ENCODE measurements at regions not wholly inside any gene's neighbourhood (a gene's known extent, or its start where the extent isn't known, plus 50 kb on each side); places are given as distances from the start of the nearest gene placed in this dataset.

DNA sequence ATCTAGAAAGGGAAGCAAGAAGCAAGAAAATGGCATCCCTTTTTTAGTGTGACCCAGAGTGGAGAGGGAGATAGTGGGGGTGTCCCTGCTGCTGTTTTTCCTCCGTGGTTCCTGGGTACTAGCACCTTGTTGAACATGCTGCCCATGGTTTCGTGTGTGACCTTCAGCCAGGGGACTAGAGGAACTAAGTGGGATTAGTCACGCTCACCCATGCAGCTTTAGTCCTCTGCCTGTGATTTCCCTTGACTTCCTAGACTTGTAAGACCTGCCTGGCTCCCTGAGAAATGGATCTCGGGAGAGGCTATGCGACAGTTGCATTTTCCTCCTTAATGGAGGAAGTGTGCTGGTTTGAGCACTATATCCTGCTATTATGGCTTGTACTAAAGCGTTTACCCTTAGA is 471.4 kb downstream of the DCDC2C start:
- DNase-seq (ENCODE audit: low spot score): no peak
- H3K4me3 Mint-ChIP-seq: no peak overlapping the region
- Histone ChIP-seq H3K4me2 (no peak overlapping the region), H3K4me1 (no peaks in the 10 kb centered on the region), H3K9ac (no peak overlapping the region), H4K20me1 (ENCODE audit: low read depth) (no peaks in the 10 kb centered on the region), H3K9me3 (ENCODE audit: low read depth) (no peaks in the 10 kb centered on the region), H2AFZ (replicated peaks) (no peak overlapping the region), H3F3A (ENCODE audit: low read depth) (no peaks in the 10 kb centered on the region), H3K36me3 (peaks cover 8% of the 10 kb centered on the region), H3K79me2 (ENCODE audit: low read depth) (no peaks in the 10 kb centered on the region), H3K4me3 (no peak overlapping the region), H3K27me3 (no peaks in the 10 kb centered on the region), H3K27ac (no peak overlapping the region)
- peaks cover 39% of the 10 kb centered on the region for H3K9me3 Mint-ChIP-seq
- H3K27me3 Mint-ChIP-seq (ENCODE audit: insufficient read depth, low read depth): peaks cover 2% of the 10 kb centered on the region
- no peaks in the 10 kb centered on the region for H3K36me3 Mint-ChIP-seq
- no peaks in the 10 kb centered on the region for H3K4me1 Mint-ChIP-seq
- no peak overlapping the region for H3K27ac Mint-ChIP-seq
- TF ChIP-seq EZH2 (IDR thresholded peaks at IDR 0.05): no peak
- TF ChIP-seq, protein P1, sequence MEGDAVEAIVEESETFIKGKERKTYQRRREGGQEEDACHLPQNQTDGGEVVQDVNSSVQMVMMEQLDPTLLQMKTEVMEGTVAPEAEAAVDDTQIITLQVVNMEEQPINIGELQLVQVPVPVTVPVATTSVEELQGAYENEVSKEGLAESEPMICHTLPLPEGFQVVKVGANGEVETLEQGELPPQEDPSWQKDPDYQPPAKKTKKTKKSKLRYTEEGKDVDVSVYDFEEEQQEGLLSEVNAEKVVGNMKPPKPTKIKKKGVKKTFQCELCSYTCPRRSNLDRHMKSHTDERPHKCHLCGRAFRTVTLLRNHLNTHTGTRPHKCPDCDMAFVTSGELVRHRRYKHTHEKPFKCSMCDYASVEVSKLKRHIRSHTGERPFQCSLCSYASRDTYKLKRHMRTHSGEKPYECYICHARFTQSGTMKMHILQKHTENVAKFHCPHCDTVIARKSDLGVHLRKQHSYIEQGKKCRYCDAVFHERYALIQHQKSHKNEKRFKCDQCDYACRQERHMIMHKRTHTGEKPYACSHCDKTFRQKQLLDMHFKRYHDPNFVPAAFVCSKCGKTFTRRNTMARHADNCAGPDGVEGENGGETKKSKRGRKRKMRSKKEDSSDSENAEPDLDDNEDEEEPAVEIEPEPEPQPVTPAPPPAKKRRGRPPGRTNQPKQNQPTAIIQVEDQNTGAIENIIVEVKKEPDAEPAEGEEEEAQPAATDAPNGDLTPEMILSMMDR (IDR thresholded peaks at IDR 0.05): no peak
- no peak for TF ChIP-seq EZH2phosphoT487 (IDR thresholded peaks at IDR 0.05)

DNA sequence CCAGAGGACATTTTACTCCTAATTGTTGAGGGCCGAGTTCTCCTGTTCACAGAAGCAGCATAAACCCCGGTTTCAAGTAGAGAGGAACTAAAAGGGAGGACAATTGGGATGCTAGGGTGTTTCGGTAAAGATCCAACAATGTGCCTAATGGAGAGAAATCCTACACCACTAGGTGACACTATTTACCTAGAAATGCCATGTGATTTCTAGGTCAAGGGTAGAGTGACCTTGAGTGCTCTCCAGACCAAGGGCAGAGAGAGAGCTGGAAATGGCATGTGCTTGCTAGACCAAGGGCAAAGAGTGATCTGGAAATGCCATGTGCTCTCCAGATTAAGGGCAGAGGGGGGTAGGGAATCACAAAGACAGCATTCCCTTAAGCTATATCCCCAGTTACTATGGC is 472.0 kb downstream of the DCDC2C start:
- H3K9me3 ChIP-seq (ENCODE audit: low read depth): no peaks in the 10 kb centered on the region
- H3K9me3 Mint-ChIP-seq: peaks cover 40% of the 10 kb centered on the region
- TF ChIP-seq EZH2phosphoT487 (IDR thresholded peaks at IDR 0.05) (no peak), EZH2 (IDR thresholded peaks at IDR 0.05) (no peak)
- TF ChIP-seq, protein P1 (IDR thresholded peaks at IDR 0.05): no peak
- H3F3A ChIP-seq (ENCODE audit: low read depth): no peaks in the 10 kb centered on the region
- no peaks in the 10 kb centered on the region for H3K27me3 ChIP-seq
- H3K27ac Mint-ChIP-seq: no peak overlapping the region
- H2AFZ ChIP-seq (replicated peaks): no peak overlapping the region
- H3K79me2 ChIP-seq (ENCODE audit: low read depth): no peaks in the 10 kb centered on the region
- no peak overlapping the region for H3K9ac ChIP-seq
- H3K4me2 ChIP-seq: no peak overlapping the region
- H3K36me3 Mint-ChIP-seq: no peaks in the 10 kb centered on the region
- H3K4me3 Mint-ChIP-seq: no peak overlapping the region
- no peaks in the 10 kb centered on the region for H3K4me1 Mint-ChIP-seq
- DNase-seq (ENCODE audit: low spot score): no peak
- peaks cover 8% of the 10 kb centered on the region for H3K36me3 ChIP-seq
- no peaks in the 10 kb centered on the region for H4K20me1 ChIP-seq (ENCODE audit: low read depth)
- H3K27me3 Mint-ChIP-seq (ENCODE audit: insufficient read depth, low read depth): peaks cover 2% of the 10 kb centered on the region
- no peak overlapping the region for H3K4me3 ChIP-seq
- H3K4me1 ChIP-seq: no peaks in the 10 kb centered on the region
- no peak overlapping the region for H3K27ac ChIP-seq

DNA sequence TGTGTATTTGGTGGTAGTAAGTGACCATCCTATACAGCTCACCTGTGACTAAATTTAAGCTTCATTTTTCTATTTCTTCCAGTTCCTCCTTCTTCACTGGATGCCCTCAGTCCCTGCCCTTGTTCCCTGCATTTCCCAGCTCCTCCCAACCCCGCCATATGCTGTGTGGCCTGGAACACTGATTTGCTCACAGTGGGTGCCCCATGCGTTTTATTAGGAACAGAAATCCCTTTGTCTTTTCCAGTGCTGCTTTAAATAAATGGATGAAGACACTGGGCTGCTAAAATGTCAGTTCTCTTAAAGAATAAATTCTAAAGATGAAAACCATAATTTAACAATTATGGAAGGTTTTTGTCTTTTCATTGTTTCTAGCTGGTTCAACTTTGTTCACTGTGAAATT is 477.3 kb downstream of the DCDC2C start:
- H3K9ac ChIP-seq: no peak overlapping the region
- H3K36me3 Mint-ChIP-seq: no peaks in the 10 kb centered on the region
- H3K9me3 Mint-ChIP-seq: peaks cover 19% of the 10 kb centered on the region
- no peaks in the 10 kb centered on the region for H3F3A ChIP-seq (ENCODE audit: low read depth)
- no peak overlapping the region for H3K4me2 ChIP-seq
- H2AFZ ChIP-seq (replicated peaks): no peak overlapping the region
- H3K4me3 Mint-ChIP-seq: no peak overlapping the region
- H3K4me3 ChIP-seq: no peak overlapping the region
- no peak overlapping the region for H3K27ac Mint-ChIP-seq
- H3K27me3 Mint-ChIP-seq (ENCODE audit: insufficient read depth, low read depth): peaks cover 2% of the 10 kb centered on the region
- H3K79me2 ChIP-seq (ENCODE audit: low read depth): no peaks in the 10 kb centered on the region
- no peaks in the 10 kb centered on the region for H3K9me3 ChIP-seq (ENCODE audit: low read depth)
- no peaks in the 10 kb centered on the region for H3K27me3 ChIP-seq
- no peaks in the 10 kb centered on the region for H4K20me1 ChIP-seq (ENCODE audit: low read depth)
- H3K27ac ChIP-seq: no peak overlapping the region
- peaks cover 7% of the 10 kb centered on the region for H3K4me1 Mint-ChIP-seq
- peaks cover 8% of the 10 kb centered on the region for H3K36me3 ChIP-seq
- H3K4me1 ChIP-seq: peaks cover 5% of the 10 kb centered on the region
- TF ChIP-seq EZH2phosphoT487 (IDR thresholded peaks at IDR 0.05) (no peak), EZH2 (IDR thresholded peaks at IDR 0.05) (no peak)
- TF ChIP-seq, protein P1 (IDR thresholded peaks at IDR 0.05): no peak
- no peak for DNase-seq (ENCODE audit: low spot score)

All from neural progenitor cell (in vitro differentiated cells).